NCI-H2029 treated with DMSO at 0.1 percent for 48 hours (cell line): ENCODE measurements at regions not wholly inside any gene's neighbourhood (a gene's known extent, or its start where the extent isn't known, plus 50 kb on each side); places are given as distances from the start of the nearest gene placed in this dataset.

Experiments used
- DNase-seq: peaks from one replicate; lab custom pipeline; 2025; lab: John Stamatoyannopoulos, UW

- DNase-seq, result no peak
These were observed 62.2 kb upstream of the EXOC4 start for GRCh38 chr7:133190650-133191049.

- DNase-seq, result no peak
These were observed 61.1 kb upstream of the EXOC4 start for GRCh38 chr7:133191787-133192186.

- no peak for DNase-seq
These were observed 57.0 kb upstream of the EXOC4 start for GRCh38 chr7:133195868-133196267.

- DNase-seq, result no peak
These were observed 55.8 kb upstream of the EXOC4 start for GRCh38 chr7:133196856-133197612.

- no peak for DNase-seq
These were observed 54.8 kb upstream of the EXOC4 start for GRCh38 chr7:133197972-133198544.

GRCh38 chr7:133199831-133200230, 53.0 kb upstream of the EXOC4 start:
- DNase-seq, result no peak

- no peak for DNase-seq
These were observed 51.4 kb upstream of the EXOC4 start for GRCh38 chr7:133201470-133201869.

- DNase-seq, result no peak
These were observed 49.9 kb upstream of the EXOC4 start for GRCh38 chr7:133202942-133203341.
